ENCODE measurements at regions not wholly inside any gene's neighbourhood (a gene's known extent, or its start where the extent isn't known, plus 50 kb on each side); places are given as distances from the start of the nearest gene placed in this dataset.

GRCh38 chr7:46006723-46007122 lies 85.7 kb upstream of the IGFBP3 start:
- CTCF ChIA-PET, result no interaction called here
- Mint-ChIP-seq H3K27ac (ENCODE audit: low read depth, unreplicated experiment) (no peak overlapping the region), H3K9me3 (ENCODE audit: unreplicated experiment) (peaks cover 6% of the 10 kb centered on the region), H3K4me1 (ENCODE audit: insufficient read depth, unreplicated experiment) (peaks cover 12% of the 10 kb centered on the region), H3K36me3 (ENCODE audit: insufficient read depth, unreplicated experiment) (no peaks in the 10 kb centered on the region), H3K4me3 (ENCODE audit: unreplicated experiment) (no peak overlapping the region), H3K27me3 (ENCODE audit: insufficient read depth, unreplicated experiment) (no peaks in the 10 kb centered on the region)
- no peak for TF ChIP-seq CTCF (IDR thresholded peaks at IDR 0.05; ENCODE audit: unreplicated experiment)
- POLR2A ChIA-PET, result no interaction called here
- no peak for DNase-seq (ENCODE audit: unreplicated experiment)
- intact Hi-C loops (cut with micrococcal nuclease), result no loop called here
- no TSS peak for BruUV-seq (replicated peaks)

GRCh38 chr7:46006212-46006611 lies 85.1 kb upstream of the IGFBP3 start:
- POLR2A ChIA-PET, result no interaction called here
- Mint-ChIP-seq H3K27me3 (ENCODE audit: insufficient read depth, unreplicated experiment) (no peaks in the 10 kb centered on the region), H3K4me3 (ENCODE audit: unreplicated experiment) (no peak overlapping the region), H3K36me3 (ENCODE audit: insufficient read depth, unreplicated experiment) (no peaks in the 10 kb centered on the region), H3K4me1 (ENCODE audit: insufficient read depth, unreplicated experiment) (peaks cover 12% of the 10 kb centered on the region), H3K27ac (ENCODE audit: low read depth, unreplicated experiment) (no peak overlapping the region), H3K9me3 (ENCODE audit: unreplicated experiment) (peaks cover 6% of the 10 kb centered on the region)
- no peak for TF ChIP-seq CTCF (IDR thresholded peaks at IDR 0.05; ENCODE audit: unreplicated experiment)
- DNase-seq (ENCODE audit: unreplicated experiment), result no peak
- CTCF ChIA-PET, result no interaction called here
- intact Hi-C loops (cut with micrococcal nuclease), result no loop called here
- BruUV-seq (replicated peaks), result no TSS peak

- BruUV-seq (replicated peaks), result no TSS peak
- Mint-ChIP-seq H3K27me3 (ENCODE audit: insufficient read depth, unreplicated experiment) (no peaks in the 10 kb centered on the region), H3K9me3 (ENCODE audit: unreplicated experiment) (peaks cover 6% of the 10 kb centered on the region), H3K36me3 (ENCODE audit: insufficient read depth, unreplicated experiment) (no peaks in the 10 kb centered on the region), H3K27ac (ENCODE audit: low read depth, unreplicated experiment) (no peak overlapping the region), H3K4me3 (ENCODE audit: unreplicated experiment) (no peak overlapping the region), H3K4me1 (ENCODE audit: insufficient read depth, unreplicated experiment) (peaks cover 12% of the 10 kb centered on the region)
- no peak for TF ChIP-seq CTCF (IDR thresholded peaks at IDR 0.05; ENCODE audit: unreplicated experiment)
- ChIA-PET CTCF (no interaction called here), POLR2A (no interaction called here)
- no peak for DNase-seq (ENCODE audit: unreplicated experiment)
- intact Hi-C loops (cut with micrococcal nuclease), result no loop called here
These were observed 83.9 kb upstream of the IGFBP3 start for GRCh38 chr7:46004965-46005364.

- Mint-ChIP-seq H3K4me3 (ENCODE audit: unreplicated experiment) (no peak overlapping the region), H3K27me3 (ENCODE audit: insufficient read depth, unreplicated experiment) (no peaks in the 10 kb centered on the region), H3K4me1 (ENCODE audit: insufficient read depth, unreplicated experiment) (peaks cover 12% of the 10 kb centered on the region), H3K9me3 (ENCODE audit: unreplicated experiment) (peaks cover 6% of the 10 kb centered on the region), H3K27ac (ENCODE audit: low read depth, unreplicated experiment) (peak overlapping the region; percentile 10), H3K36me3 (ENCODE audit: insufficient read depth, unreplicated experiment) (no peaks in the 10 kb centered on the region)
- no TSS peak for BruUV-seq (replicated peaks)
- POLR2A ChIA-PET, result no interaction called here
- CTCF ChIA-PET, result no interaction called here
- intact Hi-C loops (cut with micrococcal nuclease), result no loop called here
- TF ChIP-seq CTCF (IDR thresholded peaks at IDR 0.05; ENCODE audit: unreplicated experiment), result no peak
- DNase-seq (ENCODE audit: unreplicated experiment), result peak; percentile 80
These were observed 83.1 kb upstream of the IGFBP3 start for GRCh38 chr7:46003896-46004875.
